Suprapubic skin (tissue), 4 donors: ENCODE measurements at regions not wholly inside any gene's neighbourhood (a gene's known extent, or its start where the extent isn't known, plus 50 kb on each side); places are given as distances from the start of the nearest gene placed in this dataset.

ENCODE experiments used
- DNase-seq, 2 donors: peaks; one replicate each; pipeline ENCODE4 v3.0.0-alpha.2; 2019; ENCODE audit warnings: low spot score in 2 of 2
- H3K27ac ChIP-seq: fragments of 200-600 bp; sonication (generic); one replicate; pipeline ENCODE4 v1.5.1; 2019
- H3K27me3 ChIP-seq: fragments of 200-600 bp; sonication (generic); one replicate; pipeline ENCODE4 v1.5.1; 2019
- H3K36me3 ChIP-seq: fragments of 200-600 bp; sonication (generic); one replicate; pipeline ENCODE4 v1.5.1; 2019
- H3K4me1 ChIP-seq: fragments of 200-600 bp; sonication (generic); one replicate; pipeline ENCODE4 v1.5.1; 2019
- H3K4me3 ChIP-seq: fragments of 200-600 bp; sonication (generic); one replicate; pipeline ENCODE4 v1.5.1; 2019; ENCODE audit warnings: mild to moderate bottlenecking
- H3K9me3 ChIP-seq: fragments of 200-600 bp; sonication (generic); one replicate; pipeline ENCODE4 v1.5.1; 2019
- CTCF ChIP-seq, 2 donors: fragments of 200-600 bp in 1 of 2; fragments of 450-650 bp in 1 of 2; sonication (generic) in 1 of 2; IDR thresholded peaks; one replicate each; pipeline ENCODE4 v1.5.1; 2016 to 2019; ENCODE audit warnings: antibody characterized with exemption in 2 of 2, mild to moderate bottlenecking in 1 of 2, moderate library complexity in 1 of 2
- EP300 ChIP-seq: sonication (generic); formaldehyde crosslinking; IDR thresholded peaks from one replicate; pipeline ENCODE4 v1.6.1; 2017; ENCODE audit warnings: antibody characterized with exemption
- POLR2A ChIP-seq, 2 donors: fragments of 450-650 bp; IDR thresholded peaks; one replicate each; pipeline ENCODE4 v1.6.1; 2017; ENCODE audit warnings: antibody characterized with exemption in 2 of 2, mild to moderate bottlenecking in 2 of 2, moderate library complexity in 2 of 2
- POLR2AphosphoS5 ChIP-seq, 3 donors: sonication (generic); formaldehyde crosslinking; IDR thresholded peaks; one replicate each; pipeline ENCODE4 v1.6.1; 2017; ENCODE audit warnings: antibody characterized with exemption in 3 of 3
- WGBS: methylation state at CpG from one replicate; pipeline ENCODE4 v1.1.5; 2018; 5-methylcytosine and 5-hydroxymethylcytosine counted together

GRCh38 chr16:64580558-64580957 is 541.3 kb downstream of the CDH11 start:
- no peaks in the 10 kb centered on the region for H3K4me1 ChIP-seq
- no peaks in the 10 kb centered on the region for H3K36me3 ChIP-seq
- H3K27me3 ChIP-seq: no peaks in the 10 kb centered on the region
- H3K9me3 ChIP-seq: no peaks in the 10 kb centered on the region
- 81% methylated on average over 7 of the region's 7 CpGs for WGBS
- TF ChIP-seq CTCF (IDR thresholded peaks at IDR 0.05) (no peak), EP300 (no peak), POLR2A (IDR thresholded peaks at IDR 0.05) (no peak), POLR2AphosphoS5 (IDR thresholded peaks at IDR 0.05) (no peak)
- no peak overlapping the region for H3K27ac ChIP-seq
- no peak overlapping the region for H3K4me3 ChIP-seq
- no peak for DNase-seq

- WGBS: 93% methylated on average over 2 of the region's 2 CpGs
- DNase-seq: no peak
Measured at GRCh38 chr16:64579712-64580111, 542.2 kb downstream of the CDH11 start.

GRCh38 chr16:64545768-64546167 is 576.1 kb downstream of the CDH11 start:
- TF ChIP-seq POLR2A (IDR thresholded peaks at IDR 0.05) (no peak), EP300 (no peak), CTCF (IDR thresholded peaks at IDR 0.05) (no peak)

More at GRCh38 chr16:64579712-64580111, 542.2 kb downstream of the CDH11 start:
- Histone ChIP-seq H3K9me3 (no peaks in the 10 kb centered on the region), H3K4me3 (no peak overlapping the region), H3K27me3 (no peaks in the 10 kb centered on the region), H3K4me1 (no peaks in the 10 kb centered on the region), H3K27ac (no peak overlapping the region), H3K36me3 (no peaks in the 10 kb centered on the region)
- no peak for TF ChIP-seq EP300
- TF ChIP-seq POLR2A (IDR thresholded peaks at IDR 0.05): no peak
- no peak for TF ChIP-seq POLR2AphosphoS5 (IDR thresholded peaks at IDR 0.05)
- no peak for TF ChIP-seq CTCF (IDR thresholded peaks at IDR 0.05)

GRCh38 chr16:64544859-64545258 is 577.0 kb downstream of the CDH11 start:
- 58% methylated on average over 1 of the region's 1 CpG for WGBS
- H3K36me3 ChIP-seq: no peaks in the 10 kb centered on the region
- H3K27ac ChIP-seq: no peak overlapping the region
- no peak overlapping the region for H3K4me3 ChIP-seq
- H3K4me1 ChIP-seq: no peaks in the 10 kb centered on the region
- no peaks in the 10 kb centered on the region for H3K27me3 ChIP-seq
- TF ChIP-seq POLR2AphosphoS5 (IDR thresholded peaks at IDR 0.05): no peak
- no peak for TF ChIP-seq CTCF (IDR thresholded peaks at IDR 0.05)
- no peak for TF ChIP-seq POLR2A (IDR thresholded peaks at IDR 0.05)
- no peak for TF ChIP-seq EP300
- no peaks in the 10 kb centered on the region for H3K9me3 ChIP-seq
- DNase-seq: no peak

More at GRCh38 chr16:64545768-64546167, 576.1 kb downstream of the CDH11 start:
- H3K4me1 ChIP-seq: no peaks in the 10 kb centered on the region
- H3K27ac ChIP-seq: no peak overlapping the region
- no peak for DNase-seq
- no peaks in the 10 kb centered on the region for H3K27me3 ChIP-seq
- no peaks in the 10 kb centered on the region for H3K9me3 ChIP-seq
- no peak overlapping the region for H3K4me3 ChIP-seq
- H3K36me3 ChIP-seq: no peaks in the 10 kb centered on the region
- WGBS: 77% methylated on average over 2 of the region's 2 CpGs

- 60% methylated on average over 4 of the region's 4 CpGs for WGBS
- Histone ChIP-seq H3K9me3 (no peaks in the 10 kb centered on the region), H3K36me3 (no peaks in the 10 kb centered on the region), H3K27ac (no peak overlapping the region), H3K4me1 (no peaks in the 10 kb centered on the region), H3K4me3 (no peak overlapping the region), H3K27me3 (no peaks in the 10 kb centered on the region)
- TF ChIP-seq POLR2AphosphoS5 (IDR thresholded peaks at IDR 0.05) (no peak), CTCF (IDR thresholded peaks at IDR 0.05) (no peak), POLR2A (IDR thresholded peaks at IDR 0.05) (no peak), EP300 (no peak)
- no peak for DNase-seq
Measured at GRCh38 chr16:64543441-64543840, 578.4 kb downstream of the CDH11 start.
